Heart right ventricle (tissue), 16 donors: ENCODE measurements at regions not wholly inside any gene's neighbourhood (a gene's known extent, or its start where the extent isn't known, plus 50 kb on each side); places are given as distances from the start of the nearest gene placed in this dataset.

Experiments used
- ATAC-seq, 8 donors: fragments of 200-7000 bp; cut with Tn5 transposase; one replicate each; pipeline ENCODE4 v1.9.1; 2020; ENCODE audit warnings: mild to moderate bottlenecking in 8 of 8, moderate library complexity in 8 of 8, moderate number of reproducible peaks in 1 of 8
- DNase-seq, 2 donors: peaks; one replicate each; pipeline ENCODE4 v3.0.0-alpha.2; 2020
- H3K27ac ChIP-seq, 10 donors: fragments of 200-600 bp; sonication (generic) in 2 of 10; one replicate each; pipeline versions ENCODE4 v1.5.0 to v1.8.0; 2020 to 2022; ENCODE audit warnings: mild to moderate bottlenecking in 3 of 10
- H3K27me3 ChIP-seq, 7 donors: fragments of 200-600 bp; one replicate each; pipeline ENCODE4 v1.8.0; 2021 to 2022; ENCODE audit warnings: mild to moderate bottlenecking in 2 of 7
- H3K36me3 ChIP-seq, 9 donors: fragments of 200-600 bp; sonication (generic) in 1 of 9; one replicate each; pipeline versions ENCODE4 v1.5.0 to v1.8.0; 2020 to 2022; ENCODE audit warnings: mild to moderate bottlenecking in 2 of 9
- H3K4me1 ChIP-seq, 9 donors: fragments of 200-600 bp; sonication (generic) in 1 of 9; one replicate each; pipeline versions ENCODE4 v1.5.0 to v1.8.0; 2020 to 2022; ENCODE audit warnings: mild to moderate bottlenecking in 4 of 9
- H3K4me3 ChIP-seq, 10 donors: fragments of 200-600 bp; sonication (generic) in 2 of 10; one replicate each; pipeline versions ENCODE4 v1.5.0 to v1.8.0; 2020 to 2022; ENCODE audit warnings: mild to moderate bottlenecking in 7 of 10, moderate library complexity in 2 of 10
- H3K9me3 ChIP-seq, 11 donors: fragments of 200-600 bp in 10 of 11; sonication (generic) in 2 of 11; one replicate each; pipeline versions ENCODE4 v1.5.0 to v1.8.0; 2013 to 2022; ENCODE audit warnings: mild to moderate bottlenecking in 2 of 11, control low read depth in 1 of 11, moderate library complexity in 1 of 11
- CTCF ChIP-seq, 9 donors: fragments of 200-600 bp; sonication (generic) in 2 of 9; IDR thresholded peaks; one replicate each; pipeline versions ENCODE4 v1.5.0 to v1.8.0; 2021 to 2022; ENCODE audit warnings: antibody characterized with exemption in 9 of 9, mild to moderate bottlenecking in 5 of 9, moderate library complexity in 1 of 9
- WGBS, 2 donors: extraction: QIAGEN DNeasy Blood & Tissue Kit; methylation state at CpG; one replicate each; pipeline ENCODE4 v1.1.7; 2013; ENCODE audit warnings: inconsistent platforms in 1 of 2; 5-methylcytosine and 5-hydroxymethylcytosine counted together
- intact Hi-C, 10 donors: fragments of 100-400 bp; cut with DNase I; formaldehyde crosslinking; loops; one replicate each; pipeline versions ENCODE4 v1.11.1 to v1.14.2; 2022
- donor health status: Arrhythmogenic right ventricular cardiomyopathy.
- donor health status: ischemic (EF 13 %, LVEDD 7.1; RV severe dilation, severe dysfunction).
- donor health status: healthy with polysubstance abuse.
- donor health status: DM: no; HTN: yes; CAD: no.
- donor health status: DM: no; HTN: no; CAD: no.
- donor health status: ischemic (EF 25% LVEDD 6.9; RV normal size, moderate dysfunction).
- donor health status: ischemic (EF 25% LVEDD 5.7; RV mildly dilated, moderate dysfunction).
- donor health status: healthy.
- donor health status: DM: yes; HTN: yes; CAD: no.
- donor health status: Ischemic cardiomyopathy.
- donor health status: ischemic (EF 35%, LVEDD 5.7; RV mildly dilated, moderate dysfunction).
- donor health status: nonischemic (EF 11% LVEDD 7.7; RV severe dilation, severe dysfunction).
- donor health status: DM: yes; HTN: yes; CAD: no.
- donor health status: PGD.
- donor health status: ischemic (EF 29% LVEDD 5.4; RV normal size, mild dysfunction).
- donor health status: nonischemic (EF 23%, LVEDD 6.1; RV moderate dilation, normal function).

DNA sequence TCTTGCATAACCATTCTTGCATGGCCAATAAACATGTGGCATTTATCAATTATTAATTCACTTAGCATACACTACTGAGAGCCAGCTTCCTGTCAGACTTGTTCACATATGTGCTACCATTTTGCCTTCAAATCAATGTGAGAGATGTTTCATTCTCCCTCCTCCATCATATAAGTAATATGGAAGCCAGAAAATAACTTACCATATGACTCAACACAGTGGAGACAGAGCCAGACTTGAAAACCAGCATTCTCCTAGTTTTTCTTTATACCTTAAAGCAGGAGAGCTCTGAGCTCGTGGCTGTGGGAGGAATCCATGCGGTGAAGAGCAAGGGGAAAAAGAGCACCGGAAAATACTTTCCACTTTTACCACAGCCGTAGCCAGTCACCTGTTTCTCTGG lies 215.0 kb upstream of the LRATD1 start:
- intact Hi-C loops = no loop called here
- ATAC-seq (no peak), DNase-seq (no peak)
- TF ChIP-seq CTCF (IDR thresholded peaks at IDR 0.05) = no peak
- Histone ChIP-seq H3K4me1 (no peaks in the 10 kb centered on the region), H3K9me3 (peaks cover 0 to 10% (median 0%) of the 10 kb centered on the region in 11 donors), H3K27ac (no peak overlapping the region), H3K27me3 (no peaks in the 10 kb centered on the region), H3K36me3 (no peaks in the 10 kb centered on the region), H3K4me3 (no peak overlapping the region)
- WGBS, 2 donors = 49 to 82% methylated on average over 4 of the region's 4 CpGs

DNA sequence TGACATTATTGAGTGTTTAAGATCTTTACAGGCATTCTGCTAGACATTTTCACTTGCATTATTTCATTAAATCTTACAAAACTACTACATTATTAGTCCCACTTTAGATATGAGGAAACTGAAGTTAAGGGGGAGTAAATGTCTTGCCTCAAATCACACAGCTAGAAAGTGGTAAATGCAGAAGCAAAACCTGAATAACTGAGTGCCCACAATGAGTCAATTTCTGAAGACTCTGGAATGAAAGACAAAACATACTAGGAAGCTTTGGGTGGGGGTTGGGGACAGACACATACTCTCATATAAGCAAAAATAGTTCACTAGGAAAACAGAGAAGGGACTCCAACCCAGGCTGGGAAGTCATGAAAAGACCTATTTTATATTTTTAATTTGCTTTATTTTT lies 214.4 kb upstream of the LRATD1 start:
- intact Hi-C loops = no loop called here
- Histone ChIP-seq H3K9me3 (peaks cover 0 to 6% (median 0%) of the 10 kb centered on the region in 11 donors), H3K4me3 (no peak overlapping the region), H3K4me1 (no peaks in the 10 kb centered on the region), H3K27me3 (no peaks in the 10 kb centered on the region), H3K36me3 (no peaks in the 10 kb centered on the region), H3K27ac (no peak overlapping the region)
- ATAC-seq = no peak
- no peak for TF ChIP-seq CTCF (IDR thresholded peaks at IDR 0.05)
- no peak for DNase-seq

DNA sequence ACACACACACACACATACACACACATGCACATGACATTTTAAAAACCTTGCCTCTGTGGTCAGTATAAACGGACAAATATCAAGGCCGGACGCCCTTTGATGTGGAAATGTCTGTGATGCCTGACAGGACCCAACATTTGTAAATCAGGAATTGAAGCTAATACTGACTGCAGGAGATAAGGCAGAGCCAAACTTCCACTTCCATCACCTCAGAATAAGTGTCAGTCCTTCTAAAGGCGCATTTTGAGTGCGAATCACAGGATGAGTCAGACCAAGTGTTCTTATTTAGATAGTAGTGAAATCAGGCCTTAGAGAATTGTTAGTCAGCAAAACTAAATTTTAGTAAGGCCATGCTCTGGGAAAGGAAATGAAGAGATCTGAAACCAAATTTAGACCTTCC lies 211.7 kb upstream of the LRATD1 start:
- H3K27me3 ChIP-seq = no peaks in the 10 kb centered on the region
- no peak overlapping the region for H3K4me3 ChIP-seq
- no peaks in the 10 kb centered on the region for H3K36me3 ChIP-seq
- DNase-seq (no peak), ATAC-seq (no peak)
- WGBS, 2 donors = 64 to 66% methylated on average over 5 of the region's 5 CpGs
- intact Hi-C loops = loop anchor here in 3 of 10 donors (10.0 kb wide), 1 partner anchor 214 kb away; the partner anchor contains the start of gene LRATD1 (in 3 of the 3)
- no peaks in the 10 kb centered on the region for H3K4me1 ChIP-seq
- no peak overlapping the region for H3K27ac ChIP-seq
- H3K9me3 ChIP-seq = no peaks in the 10 kb centered on the region
- no peak for TF ChIP-seq CTCF (IDR thresholded peaks at IDR 0.05)

DNA sequence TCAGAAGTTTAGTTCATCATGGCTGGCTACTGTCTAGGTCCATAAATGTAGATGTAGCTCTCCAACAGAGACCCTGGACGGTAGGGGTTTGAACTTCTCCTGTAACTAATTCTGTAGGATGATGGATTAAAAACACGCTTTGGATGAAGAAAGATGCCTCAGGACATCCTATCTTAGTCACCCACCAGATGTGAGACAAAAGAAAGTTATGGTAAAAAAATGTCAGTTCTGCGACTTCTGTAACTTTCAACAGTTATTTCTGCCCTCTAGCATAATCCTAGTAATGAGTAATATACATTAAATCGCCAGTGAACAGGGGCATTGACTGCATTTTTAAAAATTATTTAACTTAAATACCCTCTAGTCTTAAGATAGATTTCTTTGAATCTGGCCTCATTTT lies 210.1 kb upstream of the LRATD1 start:
- H3K36me3 ChIP-seq = no peaks in the 10 kb centered on the region
- H3K4me3 ChIP-seq = no peak overlapping the region
- DNase-seq (no peak), ATAC-seq (no peak)
- H3K27me3 ChIP-seq = no peaks in the 10 kb centered on the region
- no peak for TF ChIP-seq CTCF (IDR thresholded peaks at IDR 0.05)
- H3K27ac ChIP-seq = no peak overlapping the region
- intact Hi-C loops = loop anchor here in 3 of 10 donors (10.0 kb wide), 1 partner anchor 212 kb away; the partner anchor contains the start of gene LRATD1 (in 3 of the 3)
- H3K9me3 ChIP-seq = peaks cover 0 to 4% (median 0%) of the 10 kb centered on the region in 11 donors
- 64 to 71% methylated on average over 4 of the region's 4 CpGs for WGBS, 2 donors
- H3K4me1 ChIP-seq = no peaks in the 10 kb centered on the region
